Hepatocyte (in vitro differentiated cells): ENCODE measurements at regions not wholly inside any gene's neighbourhood (a gene's known extent, or its start where the extent isn't known, plus 50 kb on each side); places are given as distances from the start of the nearest gene placed in this dataset.
"Not testable (repeated sequence)": the region's sequence is repeated elsewhere in the genome, so short reads cannot be mapped to it uniquely, and the experiment has no call there.

Source experiments
- DNase-seq: peaks from one replicate; pipeline ENCODE4 v3.0.0-alpha.2; 2016; ENCODE audit warnings: low spot score
- H2AFZ ChIP-seq: fragments of 200-600 bp; sonication (generic); 2 replicates; pipeline ENCODE4 v1.6.0; 2016; ENCODE audit warnings: antibody characterized with exemption, mild to moderate bottlenecking
- H3K27ac ChIP-seq: fragments of 200-600 bp; sonication (generic); 2 replicates; pipeline ENCODE4 v1.5.1; 2016; ENCODE audit warnings: mild to moderate bottlenecking
- H3K27me3 ChIP-seq: fragments of 200-600 bp; sonication (generic); 2 replicates; pipeline ENCODE4 v1.6.1; 2016
- H3K36me3 ChIP-seq: fragments of 200-600 bp; sonication (generic); replicated peaks from 2 replicates; pipeline ENCODE4 v1.5.1; 2016; ENCODE audit warnings: low read depth; ENCODE audit not compliant: insufficient read depth
- H3K4me1 ChIP-seq: fragments of 200-600 bp; sonication (generic); 2 replicates; pipeline ENCODE4 v1.5.1; 2016; ENCODE audit warnings: mild to moderate bottlenecking, moderate library complexity; ENCODE audit not compliant: insufficient read depth
- H3K4me2 ChIP-seq: fragments of 200-600 bp; sonication (generic); 2 replicates; pipeline ENCODE4 v1.6.0; 2016
- H3K4me3 ChIP-seq: fragments of 200-600 bp; sonication (generic); 2 replicates; pipeline ENCODE4 v1.5.1; 2016; ENCODE audit warnings: mild to moderate bottlenecking
- H3K79me2 ChIP-seq: fragments of 200-600 bp; sonication (generic); 2 replicates; pipeline ENCODE4 v1.6.0; 2017; ENCODE audit warnings: mild to moderate bottlenecking
- H3K9me2 ChIP-seq: fragments of 200-600 bp; sonication (generic); replicated peaks from 2 replicates; pipeline ENCODE4 v1.6.0; 2017; ENCODE audit warnings: mild to moderate bottlenecking; ENCODE audit not compliant: insufficient read depth
- H3K9me3 ChIP-seq: fragments of 200-600 bp; sonication (generic); 2 replicates; pipeline ENCODE4 v1.5.1; 2016; ENCODE audit warnings: low read depth, mild to moderate bottlenecking
- H4K20me1 ChIP-seq: fragments of 200-600 bp; sonication (generic); 2 replicates; pipeline ENCODE4 v1.6.0; 2016; ENCODE audit warnings: mild to moderate bottlenecking; ENCODE audit not compliant: insufficient read depth, poor library complexity, severe bottlenecking
- EZH2 ChIP-seq: fragments of 200-600 bp; sonication (generic); IDR thresholded peaks from 2 replicates; pipeline ENCODE4 v1.6.1; 2016; ENCODE audit warnings: antibody characterized with exemption, mild to moderate bottlenecking, borderline replicate concordance
- EZH2phosphoT487 ChIP-seq: fragments of 200-600 bp; sonication (generic); IDR thresholded peaks from one replicate; pipeline ENCODE4 v1.6.1; 2018; ENCODE audit warnings: antibody characterized with exemption, mild to moderate bottlenecking, low read depth, moderate library complexity; ENCODE audit not compliant: unreplicated experiment, severe bottlenecking
- WGBS: methylation state at CpG from one replicate; pipeline ENCODE4 v1.1.6; 2016; ENCODE audit warnings: low lambda C conversion rate; ENCODE audit errors: missing lambda C conversion rate; 5-methylcytosine and 5-hydroxymethylcytosine counted together
- TF ChIP-seq, protein P1 (sequence below): fragments of 200-600 bp; sonication (generic); IDR thresholded peaks from 2 replicates; pipeline ENCODE4 v1.5.1; 2016; ENCODE audit warnings: antibody characterized with exemption, mild to moderate bottlenecking; ENCODE audit not compliant: poor library complexity

DNA sequence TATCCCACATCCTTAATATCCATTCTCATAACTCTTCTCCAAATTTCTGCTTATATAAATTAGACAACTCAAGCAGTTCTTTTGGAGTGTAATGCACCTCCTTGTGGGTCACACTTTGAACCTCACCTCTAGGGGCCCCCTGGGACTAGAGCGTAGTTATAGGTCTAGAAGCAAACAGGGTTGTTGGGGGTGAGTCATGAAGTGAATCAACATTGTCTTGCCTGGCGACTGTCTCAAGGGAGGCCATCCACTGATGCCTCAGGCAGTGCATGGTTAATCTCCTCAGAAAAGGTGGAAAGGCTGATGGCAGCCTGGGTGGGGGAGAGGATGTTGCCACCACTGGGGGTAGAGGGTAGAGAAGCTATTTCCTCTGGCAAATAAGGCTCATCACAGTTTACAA, 129.1 kb downstream of the TNFRSF21 start:
- Histone ChIP-seq H3K27ac (no peak overlapping the region), H2AFZ (no peak overlapping the region), H3K36me3 (no peaks in the 10 kb centered on the region), H3K9me3 (no peaks in the 10 kb centered on the region), H3K4me3 (no peak overlapping the region), H4K20me1 (no peaks in the 10 kb centered on the region), H3K79me2 (no peaks in the 10 kb centered on the region), H3K4me2 (no peak overlapping the region), H3K9me2 (no peaks in the 10 kb centered on the region), H3K4me1 (peaks cover 4% of the 10 kb centered on the region), H3K27me3 (no peaks in the 10 kb centered on the region)
- DNase-seq = peak; percentile 52
- TF ChIP-seq, protein P1, sequence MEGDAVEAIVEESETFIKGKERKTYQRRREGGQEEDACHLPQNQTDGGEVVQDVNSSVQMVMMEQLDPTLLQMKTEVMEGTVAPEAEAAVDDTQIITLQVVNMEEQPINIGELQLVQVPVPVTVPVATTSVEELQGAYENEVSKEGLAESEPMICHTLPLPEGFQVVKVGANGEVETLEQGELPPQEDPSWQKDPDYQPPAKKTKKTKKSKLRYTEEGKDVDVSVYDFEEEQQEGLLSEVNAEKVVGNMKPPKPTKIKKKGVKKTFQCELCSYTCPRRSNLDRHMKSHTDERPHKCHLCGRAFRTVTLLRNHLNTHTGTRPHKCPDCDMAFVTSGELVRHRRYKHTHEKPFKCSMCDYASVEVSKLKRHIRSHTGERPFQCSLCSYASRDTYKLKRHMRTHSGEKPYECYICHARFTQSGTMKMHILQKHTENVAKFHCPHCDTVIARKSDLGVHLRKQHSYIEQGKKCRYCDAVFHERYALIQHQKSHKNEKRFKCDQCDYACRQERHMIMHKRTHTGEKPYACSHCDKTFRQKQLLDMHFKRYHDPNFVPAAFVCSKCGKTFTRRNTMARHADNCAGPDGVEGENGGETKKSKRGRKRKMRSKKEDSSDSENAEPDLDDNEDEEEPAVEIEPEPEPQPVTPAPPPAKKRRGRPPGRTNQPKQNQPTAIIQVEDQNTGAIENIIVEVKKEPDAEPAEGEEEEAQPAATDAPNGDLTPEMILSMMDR = no peak
- TF ChIP-seq EZH2phosphoT487 = no peak
- TF ChIP-seq EZH2 = no peak
- WGBS = 58% methylated on average over 2 of the region's 2 CpGs

DNA sequence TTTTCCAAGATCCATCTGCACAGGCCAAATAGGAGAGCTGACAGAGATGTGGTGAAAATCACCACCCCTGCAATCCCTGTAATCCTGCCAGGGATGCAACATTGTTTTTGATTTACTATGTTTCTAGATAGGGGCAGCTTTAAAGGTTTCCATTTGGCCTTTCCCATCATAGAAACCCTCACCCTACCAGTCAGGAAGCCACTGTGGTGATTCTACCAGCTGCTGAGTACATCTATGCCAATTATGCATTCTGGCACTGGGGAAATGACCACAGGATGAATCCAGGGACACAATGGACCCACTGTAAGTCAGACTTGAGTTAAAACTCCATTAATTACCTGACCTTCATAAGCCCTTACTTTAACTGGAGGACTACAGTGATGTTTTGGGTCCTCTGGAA, 130.4 kb downstream of the TNFRSF21 start:
- TF ChIP-seq, protein P1 = no peak
- TF ChIP-seq EZH2phosphoT487 (no peak), EZH2 (no peak)

DNA sequence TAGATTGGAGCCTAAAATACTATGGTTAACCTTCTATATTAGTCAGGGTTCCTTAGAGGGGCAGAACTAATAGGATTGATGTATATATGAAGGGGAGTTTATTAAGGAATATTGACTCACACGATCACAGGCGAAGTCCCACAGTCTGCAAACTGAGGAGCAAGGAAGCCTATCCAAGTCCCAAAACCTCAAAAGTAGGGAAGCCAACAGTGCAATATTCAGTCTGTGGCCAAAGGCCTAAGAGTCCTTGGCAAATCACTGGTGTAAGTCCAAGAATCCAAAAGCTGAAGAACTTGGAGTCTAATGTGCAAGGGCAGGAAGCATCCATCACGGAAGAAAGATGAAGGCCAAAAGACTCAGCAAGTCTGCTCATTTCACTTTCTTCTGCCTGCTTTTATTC, 133.5 kb upstream of the ADGRF1 start:
- Histone ChIP-seq H3K79me2 (no peaks in the 10 kb centered on the region), H3K27me3 (no peaks in the 10 kb centered on the region), H2AFZ (no peak overlapping the region), H3K36me3 (no peaks in the 10 kb centered on the region), H3K27ac (no peak overlapping the region), H3K4me1 (peaks cover 4% of the 10 kb centered on the region), H3K9me3 (no peaks in the 10 kb centered on the region), H3K9me2 (no peaks in the 10 kb centered on the region), H3K4me2 (no peak overlapping the region), H4K20me1 (no peaks in the 10 kb centered on the region), H3K4me3 (no peak overlapping the region)
- no peak for TF ChIP-seq EZH2phosphoT487
- TF ChIP-seq EZH2 = no peak
- TF ChIP-seq, protein P1 = no peak
- DNase-seq = no peak
- 97% methylated on average over 3 of the region's 3 CpGs for WGBS

More for the DNA sequence above, 130.4 kb downstream of the TNFRSF21 start:
- no peak overlapping the region for H2AFZ ChIP-seq
- H3K9me2 ChIP-seq = no peaks in the 10 kb centered on the region
- no peaks in the 10 kb centered on the region for H3K79me2 ChIP-seq
- H4K20me1 ChIP-seq = no peaks in the 10 kb centered on the region
- peaks cover 4% of the 10 kb centered on the region for H3K4me1 ChIP-seq
- no peak overlapping the region for H3K4me2 ChIP-seq
- H3K36me3 ChIP-seq = no peaks in the 10 kb centered on the region
- H3K27ac ChIP-seq = no peak overlapping the region
- no peak overlapping the region for H3K4me3 ChIP-seq
- H3K9me3 ChIP-seq = no peaks in the 10 kb centered on the region
- no peaks in the 10 kb centered on the region for H3K27me3 ChIP-seq
- no peak for DNase-seq

DNA sequence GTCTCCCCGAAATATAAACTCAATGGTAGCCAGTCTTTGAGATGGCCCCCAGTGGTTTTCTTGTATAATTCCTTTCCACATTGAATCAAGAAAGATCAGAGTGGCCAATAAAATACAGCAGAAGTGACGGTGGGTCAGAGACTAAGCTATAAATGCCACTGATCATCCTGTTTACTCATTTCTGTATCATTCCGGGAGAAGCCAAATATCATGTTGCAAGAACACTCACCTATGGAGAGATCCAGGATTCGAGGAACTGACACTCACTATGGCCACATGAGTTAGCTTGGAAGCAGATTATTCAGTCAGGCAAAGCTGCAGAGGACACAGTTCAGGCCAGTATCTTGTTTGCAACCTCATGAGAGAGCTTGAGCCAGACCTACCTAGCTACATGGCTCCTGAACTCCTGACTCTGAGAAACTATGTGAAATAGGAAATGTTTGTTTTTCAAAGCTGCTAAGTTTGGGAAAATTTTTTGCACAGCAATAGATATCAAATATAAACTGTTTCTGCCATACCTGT, 132.4 kb upstream of the ADGRF1 start:
- Histone ChIP-seq H3K4me1 (no peaks in the 10 kb centered on the region), H2AFZ (no peak overlapping the region), H4K20me1 (no peaks in the 10 kb centered on the region), H3K4me2 (no peak overlapping the region), H3K4me3 (no peak overlapping the region), H3K79me2 (no peaks in the 10 kb centered on the region), H3K27me3 (no peaks in the 10 kb centered on the region), H3K36me3 (no peaks in the 10 kb centered on the region), H3K9me3 (no peaks in the 10 kb centered on the region), H3K27ac (no peak overlapping the region), H3K9me2 (no peaks in the 10 kb centered on the region)
- DNase-seq = no peak
- no peak for TF ChIP-seq EZH2
- TF ChIP-seq, protein P1 = no peak
- no peak for TF ChIP-seq EZH2phosphoT487
- 84% methylated on average over 4 of the region's 4 CpGs for WGBS

DNA sequence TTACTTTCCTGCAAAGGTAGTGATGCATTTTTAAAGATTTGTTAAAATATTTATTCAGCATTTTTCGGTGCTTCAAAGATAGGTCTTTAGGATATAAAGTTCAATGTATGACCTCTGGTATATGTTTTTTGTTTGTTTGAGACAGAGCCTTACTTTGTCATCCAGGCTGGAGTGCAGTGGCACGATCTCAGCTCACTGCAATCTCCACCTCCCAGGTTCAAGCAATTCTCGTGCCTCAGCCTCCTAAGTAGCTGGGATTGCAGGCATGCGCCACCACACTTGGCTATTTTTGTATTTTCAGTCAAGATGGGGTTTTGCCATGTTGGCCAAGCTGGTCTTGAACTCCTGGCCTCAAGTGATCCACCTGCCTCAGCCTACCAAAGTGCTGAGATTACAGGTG, 131.9 kb upstream of the ADGRF1 start:
- H3K36me3 ChIP-seq, H3K4me1 ChIP-seq, H3K9me3 ChIP-seq, H3K27ac ChIP-seq, H2AFZ ChIP-seq, H4K20me1 ChIP-seq, DNase-seq, H3K79me2 ChIP-seq, H3K4me3 ChIP-seq, H3K9me2 ChIP-seq, H3K4me2 ChIP-seq, H3K27me3 ChIP-seq: not testable (repeated sequence)
- 91% methylated on average over 4 of the region's 4 CpGs for WGBS
